Adrenal gland (tissue), 9 donors: ENCODE measurements at regions not wholly inside any gene's neighbourhood (a gene's known extent, or its start where the extent isn't known, plus 50 kb on each side); places are given as distances from the start of the nearest gene placed in this dataset.

Source experiments
- DNase-seq, 7 donors: peaks; one replicate each; pipeline ENCODE4 v3.0.0-alpha.2; 2019 to 2020
- H3K27ac ChIP-seq, 5 donors: fragments of 200-600 bp; sonication (generic) in 4 of 5; 1 replicate in 3 of 5; 2 replicates in 2 of 5; pipeline versions ENCODE4 v1.5.1 to v1.8.0; 2016 to 2020; ENCODE audit warnings: mild to moderate bottlenecking in 1 of 5
- H3K27me3 ChIP-seq: fragments of 200-600 bp; 2 replicates; pipeline ENCODE4 v1.8.0; 2021
- H3K36me3 ChIP-seq, 2 donors: fragments of 200-600 bp; replicated peaks in 1 of 2; 1 replicate in 1 of 2; 2 replicates in 1 of 2; pipeline versions ENCODE4 v1.5.1 to v1.8.0; 2018 to 2022
- H3K4me1 ChIP-seq, 2 donors: fragments of 200-600 bp; replicated peaks in 1 of 2; 1 replicate in 1 of 2; 2 replicates in 1 of 2; pipeline versions ENCODE4 v1.5.1 to v1.8.0; 2018 to 2021
- H3K4me3 ChIP-seq, 4 donors: fragments of 200-600 bp; sonication (generic) in 3 of 4; one replicate each; pipeline ENCODE4 v1.5.1; 2016 to 2018
- H3K9me3 ChIP-seq, 3 donors: fragments of 200-600 bp; sonication (generic) in 1 of 3; replicated peaks in 1 of 3; 1 replicate in 2 of 3; 2 replicates in 1 of 3; pipeline versions ENCODE4 v1.5.1 to v1.8.0; 2016 to 2021
- POLR2A ChIP-seq, 2 donors: fragments of 450-650 bp; IDR thresholded peaks; one replicate each; pipeline ENCODE4 v1.6.1; 2017; ENCODE audit warnings: antibody characterized with exemption in 2 of 2, mild to moderate bottlenecking in 2 of 2, moderate library complexity in 1 of 2
- WGBS, 4 donors: extraction: QIAGEN DNeasy Blood & Tissue Kit in 2 of 4; methylation state at CpG; one replicate each; pipeline versions ENCODE4 v1.1.5 to v1.1.7; 2013 to 2017; 5-methylcytosine and 5-hydroxymethylcytosine counted together
- intact Hi-C, 2 donors: fragments of 100-400 bp; cut with DNase I; formaldehyde crosslinking; loops; one replicate each; pipeline versions ENCODE4 v1.14.1 to v1.15.0; 2022 to 2023
- TF ChIP-seq, protein P1 (sequence below), 6 experiments: fragments of 450-650 bp in 4 of 6; fragments of 200-600 bp in 2 of 6; sonication (generic) in 1 of 6; IDR thresholded peaks; 1 replicate in 5 of 6; 2 replicates in 1 of 6; pipeline versions ENCODE4 v1.5.1 to v1.8.0; 2016 to 2021; ENCODE audit warnings: antibody characterized with exemption in 6 of 6, mild to moderate bottlenecking in 2 of 6, moderate library complexity in 1 of 6
- donor health status: healthy with polysubstance abuse.
- donor health status: Bipolar disorder and iron deficiency.
- donor health status: DM: yes; HTN: yes; CAD: no.
- donor health status: DM: no; HTN: no; CAD: no.
- donor health status: DM: no; HTN: no; CAD: no.

- no peak for DNase-seq
- intact Hi-C loops = no loop called here
- H3K36me3 ChIP-seq = no peaks in the 10 kb centered on the region
- no peak for TF ChIP-seq POLR2A (IDR thresholded peaks at IDR 0.05)
- TF ChIP-seq, protein P1, sequence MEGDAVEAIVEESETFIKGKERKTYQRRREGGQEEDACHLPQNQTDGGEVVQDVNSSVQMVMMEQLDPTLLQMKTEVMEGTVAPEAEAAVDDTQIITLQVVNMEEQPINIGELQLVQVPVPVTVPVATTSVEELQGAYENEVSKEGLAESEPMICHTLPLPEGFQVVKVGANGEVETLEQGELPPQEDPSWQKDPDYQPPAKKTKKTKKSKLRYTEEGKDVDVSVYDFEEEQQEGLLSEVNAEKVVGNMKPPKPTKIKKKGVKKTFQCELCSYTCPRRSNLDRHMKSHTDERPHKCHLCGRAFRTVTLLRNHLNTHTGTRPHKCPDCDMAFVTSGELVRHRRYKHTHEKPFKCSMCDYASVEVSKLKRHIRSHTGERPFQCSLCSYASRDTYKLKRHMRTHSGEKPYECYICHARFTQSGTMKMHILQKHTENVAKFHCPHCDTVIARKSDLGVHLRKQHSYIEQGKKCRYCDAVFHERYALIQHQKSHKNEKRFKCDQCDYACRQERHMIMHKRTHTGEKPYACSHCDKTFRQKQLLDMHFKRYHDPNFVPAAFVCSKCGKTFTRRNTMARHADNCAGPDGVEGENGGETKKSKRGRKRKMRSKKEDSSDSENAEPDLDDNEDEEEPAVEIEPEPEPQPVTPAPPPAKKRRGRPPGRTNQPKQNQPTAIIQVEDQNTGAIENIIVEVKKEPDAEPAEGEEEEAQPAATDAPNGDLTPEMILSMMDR (IDR thresholded peaks at IDR 0.05) = no peak
- no peaks in the 10 kb centered on the region for H3K4me1 ChIP-seq
- H3K4me3 ChIP-seq = no peak overlapping the region
- 78 to 85% (median 82%) methylated on average over 6 of the region's 6 CpGs for WGBS, 4 donors
- H3K27me3 ChIP-seq = no peaks in the 10 kb centered on the region
- no peaks in the 10 kb centered on the region for H3K9me3 ChIP-seq
- H3K27ac ChIP-seq = no peak overlapping the region
Measured at GRCh38 chr4:138329506-138330070, 87.4 kb upstream of the SLC7A11 start.

GRCh38 chr4:138327338-138327737, 85.2 kb upstream of the SLC7A11 start:
- WGBS, 4 donors = 85 to 96% (median 90%) methylated on average over 1 of the region's 1 CpG

DNA sequence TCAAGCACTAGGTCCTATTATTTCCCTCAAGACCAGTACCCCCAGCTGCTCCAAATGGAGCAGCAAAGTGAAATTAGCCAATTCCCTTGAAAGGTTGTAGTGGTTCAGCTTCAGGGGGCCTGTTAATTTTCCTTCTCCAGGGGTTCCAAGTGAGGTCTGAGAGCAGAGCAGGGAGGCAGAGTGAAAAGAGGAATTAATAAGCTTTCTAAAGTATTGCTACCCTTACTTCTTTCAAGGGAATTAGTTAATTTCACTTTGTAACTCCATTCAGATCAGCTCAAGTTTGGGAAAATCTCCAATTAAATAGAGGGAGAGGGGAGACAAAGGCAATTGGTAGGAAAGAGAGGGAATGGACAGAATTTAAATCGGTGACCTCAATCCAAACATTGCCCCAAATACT, 78.7 kb upstream of the SLC7A11 start:
- no peak for TF ChIP-seq POLR2A (IDR thresholded peaks at IDR 0.05)
- TF ChIP-seq, protein P1 (IDR thresholded peaks at IDR 0.05) = no peak
- no peaks in the 10 kb centered on the region for H3K9me3 ChIP-seq
- H3K36me3 ChIP-seq = no peaks in the 10 kb centered on the region
- H3K27ac ChIP-seq = no peak overlapping the region
- no peak overlapping the region for H3K4me3 ChIP-seq
- intact Hi-C loops = no loop called here
- no peak for DNase-seq
- WGBS, 4 donors = 87 to 97% (median 92%) methylated on average over 1 of the region's 1 CpG
- no peaks in the 10 kb centered on the region for H3K27me3 ChIP-seq
- H3K4me1 ChIP-seq = no peaks in the 10 kb centered on the region

More at GRCh38 chr4:138327338-138327737, 85.2 kb upstream of the SLC7A11 start:
- no peak for DNase-seq
- Histone ChIP-seq H3K27me3 (no peaks in the 10 kb centered on the region), H3K4me3 (no peak overlapping the region), H3K27ac (no peak overlapping the region), H3K36me3 (no peaks in the 10 kb centered on the region), H3K9me3 (no peaks in the 10 kb centered on the region), H3K4me1 (no peaks in the 10 kb centered on the region)
- TF ChIP-seq, protein P1 (IDR thresholded peaks at IDR 0.05) = no peak
- no peak for TF ChIP-seq POLR2A (IDR thresholded peaks at IDR 0.05)
- intact Hi-C loops = no loop called here

- Histone ChIP-seq H3K27me3 (no peaks in the 10 kb centered on the region), H3K4me1 (no peaks in the 10 kb centered on the region), H3K4me3 (no peak overlapping the region), H3K27ac (no peak overlapping the region), H3K9me3 (no peaks in the 10 kb centered on the region), H3K36me3 (no peaks in the 10 kb centered on the region)
- TF ChIP-seq, protein P1 (IDR thresholded peaks at IDR 0.05) = no peak
- TF ChIP-seq POLR2A (IDR thresholded peaks at IDR 0.05) = no peak
- WGBS, 4 donors = 79 to 97% (median 89%) methylated on average over 1 of the region's 1 CpG
- intact Hi-C loops = no loop called here
- no peak for DNase-seq
Measured at GRCh38 chr4:138320030-138320429, 77.9 kb upstream of the SLC7A11 start.
